ENCODE measurements at regions not wholly inside any gene's neighbourhood (a gene's known extent, or its start where the extent isn't known, plus 50 kb on each side); places are given as distances from the start of the nearest gene placed in this dataset.

GRCh38 chr9:107720501-107720900, 230.9 kb upstream of the KLF4 start:
- DNase-seq (ENCODE audit: low spot score): no peak

- DNase-seq (ENCODE audit: low spot score): no peak
Observed at GRCh38 chr9:107717529-107718314, 228.2 kb upstream of the KLF4 start.

DNA sequence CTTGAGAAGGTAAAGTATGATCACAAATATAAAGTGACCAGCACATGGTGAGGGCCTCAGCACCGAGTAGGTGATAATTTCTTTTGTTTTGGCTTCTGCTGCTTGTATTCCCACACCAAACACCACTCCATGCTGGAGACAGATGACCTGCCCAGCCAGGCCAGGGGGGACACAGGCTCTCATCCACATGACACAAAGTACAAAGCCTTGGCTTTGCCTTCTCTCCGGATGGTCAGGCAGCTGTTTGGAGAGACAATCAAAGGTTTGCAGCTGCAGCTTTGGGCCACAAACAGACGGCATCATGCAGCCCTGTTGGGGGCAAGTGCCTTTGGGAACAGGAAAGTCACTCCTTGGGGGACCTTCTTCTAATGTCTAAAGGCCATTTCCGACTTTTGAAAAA, 226.2 kb upstream of the KLF4 start:
- DNase-seq (ENCODE audit: low spot score): no peak

DNA sequence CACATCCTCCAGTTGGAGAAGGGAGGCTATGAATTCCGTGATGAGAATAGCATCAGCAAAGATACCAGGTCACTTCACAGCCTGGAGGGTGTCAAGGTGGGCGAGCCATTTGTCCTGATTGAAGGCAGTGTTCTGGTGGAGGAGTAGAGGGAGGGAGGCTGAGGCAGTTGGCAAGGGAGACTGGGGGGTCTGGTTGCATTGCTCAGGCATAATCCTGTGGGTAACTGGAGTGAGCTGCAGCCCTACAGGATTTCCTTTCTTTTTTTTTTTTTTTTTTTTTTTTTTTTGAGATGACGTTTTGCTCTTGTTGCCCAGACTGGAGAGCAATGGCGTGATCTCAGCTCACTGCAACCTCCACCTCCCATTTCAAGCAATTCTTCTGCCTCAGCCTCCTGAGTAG, 223.9 kb upstream of the KLF4 start:
- no peak for DNase-seq (ENCODE audit: low spot score)

GRCh38 chr9:107712390-107712789, 222.8 kb upstream of the KLF4 start:
- DNase-seq (ENCODE audit: low spot score): no peak

GRCh38 chr9:107711542-107711941, 222.0 kb upstream of the KLF4 start:
- no peak for DNase-seq (ENCODE audit: low spot score)

GRCh38 chr9:107710953-107711352, 221.4 kb upstream of the KLF4 start:
- DNase-seq (ENCODE audit: low spot score): no peak

DNA sequence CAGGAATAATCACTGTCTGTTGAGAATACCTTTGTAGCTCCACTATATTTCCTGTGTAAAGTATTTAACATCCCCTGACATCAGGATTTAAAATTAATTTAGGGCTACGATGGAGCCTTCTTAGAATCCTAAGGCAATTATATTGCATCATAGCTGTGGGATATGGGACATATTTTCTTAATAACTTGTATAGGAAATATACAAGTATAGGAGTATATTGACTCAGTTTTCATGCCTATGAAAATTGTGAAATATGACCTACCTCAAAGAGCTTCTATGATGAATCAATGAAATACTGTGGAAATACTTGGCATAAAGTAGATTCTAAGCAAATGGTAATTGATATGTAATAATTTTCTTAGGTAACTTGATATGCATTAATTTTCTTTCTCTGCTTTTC, 221.0 kb upstream of the KLF4 start:
- no peak for DNase-seq (ENCODE audit: low spot score)

GRCh38 chr9:107708791-107709190, 219.2 kb upstream of the KLF4 start:
- no peak for DNase-seq (ENCODE audit: low spot score)

- DNase-seq (ENCODE audit: low spot score): no peak
Observed at GRCh38 chr9:107707915-107708441, 218.4 kb upstream of the KLF4 start.

GRCh38 chr9:107707428-107707837, 217.9 kb upstream of the KLF4 start:
- DNase-seq (ENCODE audit: low spot score): no peak

DNA sequence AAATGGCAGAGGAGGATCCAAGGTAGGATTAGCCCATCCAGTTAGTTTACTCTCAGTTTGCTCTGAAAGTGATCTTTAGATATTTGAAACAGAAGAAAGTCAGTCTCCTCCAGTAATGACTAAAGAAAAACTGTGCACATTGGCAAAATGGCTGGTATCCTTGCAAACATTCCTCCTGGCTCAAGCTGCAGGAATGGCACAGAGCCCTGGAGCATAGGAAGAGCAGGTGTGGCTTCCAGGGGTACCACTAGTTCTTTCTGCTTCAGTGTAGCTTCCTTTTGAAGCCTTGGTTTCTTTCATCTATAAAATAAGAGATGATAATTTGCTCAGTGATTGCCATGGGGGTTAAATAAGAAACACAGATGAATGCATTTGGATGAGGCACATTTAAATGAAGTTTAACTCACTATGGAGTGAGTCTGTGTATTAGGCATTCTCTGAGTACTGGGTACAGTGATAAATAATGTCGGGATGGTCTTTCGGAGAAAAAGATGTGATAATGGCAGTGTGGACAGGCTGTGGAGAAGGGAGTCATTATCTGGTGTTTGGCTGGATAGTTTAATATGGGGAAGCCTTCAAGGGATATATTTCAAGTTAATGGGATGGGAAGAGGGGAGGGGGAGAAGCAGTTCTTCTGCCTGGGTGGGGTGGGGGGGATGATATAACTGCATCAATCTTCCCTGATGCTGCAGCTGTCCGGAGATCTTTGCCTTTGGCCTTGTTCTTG, 217.3 kb upstream of the KLF4 start:
- DNase-seq (ENCODE audit: low spot score): peak; percentile 18

GRCh38 chr9:107705521-107705920, 216.0 kb upstream of the KLF4 start:
- no peak for DNase-seq (ENCODE audit: low spot score)

- no peak for DNase-seq (ENCODE audit: low spot score)
Observed at GRCh38 chr9:107704774-107705173, 215.2 kb upstream of the KLF4 start.

DNA sequence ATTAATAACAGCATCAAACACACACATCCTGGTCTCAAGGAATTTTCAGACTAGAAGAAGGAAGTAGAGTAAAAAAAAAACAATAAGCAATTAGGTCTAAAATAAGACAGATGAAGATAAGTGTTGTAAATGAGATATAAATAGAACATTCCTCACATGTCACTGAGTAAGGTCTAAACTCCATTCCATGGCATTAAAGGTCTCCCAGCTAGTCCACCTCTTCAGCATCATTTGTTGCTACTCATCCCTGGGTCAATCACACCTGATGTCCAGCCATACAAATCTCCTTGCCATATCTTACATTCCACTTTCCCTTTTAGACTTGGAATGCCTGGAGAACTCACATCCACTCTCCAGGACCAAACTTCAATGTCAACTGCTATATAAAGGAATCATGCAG, 214.1 kb upstream of the KLF4 start:
- no peak for DNase-seq (ENCODE audit: low spot score)

GRCh38 chr9:107700847-107701246, 211.3 kb upstream of the KLF4 start:
- DNase-seq (ENCODE audit: low spot score): peak; percentile 2

GRCh38 chr9:107699231-107699630, 209.7 kb upstream of the KLF4 start:
- DNase-seq (ENCODE audit: low spot score): no peak

- no peak for DNase-seq (ENCODE audit: low spot score)
Observed at GRCh38 chr9:107698779-107699178, 209.2 kb upstream of the KLF4 start.

- DNase-seq (ENCODE audit: low spot score): no peak
Observed at GRCh38 chr9:107696302-107696701, 206.7 kb upstream of the KLF4 start.

GRCh38 chr9:107694390-107694789, 204.8 kb upstream of the KLF4 start:
- no peak for DNase-seq (ENCODE audit: low spot score)

DNA sequence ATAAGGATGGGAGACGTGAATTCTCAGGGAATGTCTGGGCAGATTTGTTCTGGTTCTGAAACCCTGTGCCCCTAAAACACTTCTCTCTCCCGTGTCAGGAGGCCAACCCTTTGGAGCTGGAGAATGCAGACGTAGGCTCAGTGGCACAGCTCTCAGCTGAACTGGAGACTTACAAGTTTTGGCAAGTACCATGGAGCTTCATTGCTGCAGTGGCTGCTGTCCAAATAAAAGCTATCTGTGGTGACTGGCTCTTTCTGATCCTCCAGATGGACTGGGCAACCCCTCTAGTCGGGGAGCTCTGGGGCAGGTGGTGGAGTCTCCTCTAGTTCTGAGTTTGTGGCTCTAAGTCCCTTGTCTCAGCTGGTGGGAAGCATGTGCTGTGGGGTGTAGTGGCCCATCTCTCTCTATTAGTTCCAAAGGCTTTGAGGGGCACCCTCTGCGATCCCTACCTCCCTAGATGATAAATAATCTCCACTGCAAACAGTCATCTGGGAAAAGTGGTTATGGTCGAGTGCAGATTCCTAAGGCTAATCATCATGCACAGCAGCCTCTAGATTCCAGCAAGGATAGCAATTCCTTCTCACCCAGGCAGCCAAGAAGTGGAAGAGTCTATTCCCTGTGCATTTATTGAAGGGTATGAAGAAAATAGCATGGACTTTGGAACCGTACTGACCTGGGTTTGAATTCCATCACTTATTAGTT, 204.2 kb upstream of the KLF4 start:
- DNase-seq (ENCODE audit: low spot score): peak; percentile 55

DNA sequence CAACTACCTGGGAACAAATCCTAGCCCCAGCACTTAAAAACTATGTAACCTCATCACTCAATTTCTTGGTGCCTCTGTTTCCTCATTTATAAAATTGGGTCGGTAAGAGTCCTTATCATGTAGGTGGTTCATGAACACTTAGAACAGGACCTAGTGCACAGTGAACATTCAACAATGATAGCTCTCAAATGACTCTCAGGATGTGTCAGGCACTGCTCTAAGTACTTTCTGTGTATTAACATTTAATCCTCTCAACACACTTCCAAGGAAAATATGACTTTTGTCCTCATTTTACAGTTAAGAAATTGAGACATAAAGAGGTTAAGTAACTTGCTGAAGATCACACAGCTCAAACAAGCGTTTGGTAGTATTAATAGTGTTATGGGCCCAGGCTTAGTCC, 202.1 kb upstream of the KLF4 start:
- DNase-seq (ENCODE audit: low spot score): no peak

GRCh38 chr9:107690021-107690420, 200.5 kb upstream of the KLF4 start:
- DNase-seq (ENCODE audit: low spot score): peak; percentile 1
